Stimulated activated CD8-positive, alpha-beta memory T cell treated with anti-CD3 and anti-CD28 coated beads, Interleukin-4, amount 100 ng/mL, for 4 hours (primary cell): ENCODE measurements at regions not wholly inside any gene's neighbourhood (a gene's known extent, or its start where the extent isn't known, plus 50 kb on each side); places are given as distances from the start of the nearest gene placed in this dataset.
"Not testable (repeated sequence)": the region's sequence is repeated elsewhere in the genome, so short reads cannot be mapped to it uniquely, and the experiment has no call there.

Experiments
- DNase-seq, 2 donors: peaks; one replicate each; pipeline ENCODE4 v3.0.0-alpha.2; 2020; ENCODE audit warnings: low read depth in 2 of 2, low spot score in 1 of 2

DNA sequence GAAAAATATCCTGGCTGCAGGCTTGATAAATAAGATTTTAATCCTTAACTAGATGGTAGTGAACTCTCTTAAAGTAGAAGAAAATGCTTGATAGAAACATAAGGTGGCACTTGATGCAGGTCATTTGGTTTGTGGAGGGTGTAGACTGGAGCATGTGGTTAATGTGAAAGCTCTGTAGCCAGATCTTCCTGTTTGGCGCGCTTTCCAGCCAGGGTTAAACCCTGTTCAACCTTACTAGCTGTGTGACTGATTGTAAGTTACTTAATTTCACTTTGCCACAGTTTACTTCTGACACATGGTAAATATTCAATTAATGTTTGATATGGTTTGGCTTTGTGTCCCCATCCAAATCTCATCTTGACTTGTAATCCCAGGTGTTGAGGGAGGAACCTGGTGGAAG is 394.0 kb downstream of the REEP3 start:
- DNase-seq, result no peak

DNA sequence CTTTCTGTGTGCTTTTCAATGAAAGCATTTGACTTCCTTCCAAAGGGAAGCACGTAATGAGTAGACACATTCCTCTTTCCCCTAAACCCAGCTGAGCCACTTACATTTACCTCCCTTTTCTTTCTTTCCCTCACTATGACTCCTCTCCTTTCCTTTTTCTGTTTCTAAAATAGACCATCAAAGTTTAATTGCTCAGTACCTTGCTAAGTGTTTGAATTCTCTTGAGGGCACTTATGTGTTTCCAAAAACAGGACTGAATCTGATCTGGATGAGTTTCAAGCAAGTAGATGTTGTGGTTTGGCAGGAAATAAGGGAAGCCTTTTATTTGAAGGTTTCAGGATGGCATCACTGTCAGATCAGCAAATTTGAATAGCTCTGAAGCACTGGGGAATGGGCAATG is 396.2 kb downstream of the REEP3 start:
- no peak for DNase-seq

DNA sequence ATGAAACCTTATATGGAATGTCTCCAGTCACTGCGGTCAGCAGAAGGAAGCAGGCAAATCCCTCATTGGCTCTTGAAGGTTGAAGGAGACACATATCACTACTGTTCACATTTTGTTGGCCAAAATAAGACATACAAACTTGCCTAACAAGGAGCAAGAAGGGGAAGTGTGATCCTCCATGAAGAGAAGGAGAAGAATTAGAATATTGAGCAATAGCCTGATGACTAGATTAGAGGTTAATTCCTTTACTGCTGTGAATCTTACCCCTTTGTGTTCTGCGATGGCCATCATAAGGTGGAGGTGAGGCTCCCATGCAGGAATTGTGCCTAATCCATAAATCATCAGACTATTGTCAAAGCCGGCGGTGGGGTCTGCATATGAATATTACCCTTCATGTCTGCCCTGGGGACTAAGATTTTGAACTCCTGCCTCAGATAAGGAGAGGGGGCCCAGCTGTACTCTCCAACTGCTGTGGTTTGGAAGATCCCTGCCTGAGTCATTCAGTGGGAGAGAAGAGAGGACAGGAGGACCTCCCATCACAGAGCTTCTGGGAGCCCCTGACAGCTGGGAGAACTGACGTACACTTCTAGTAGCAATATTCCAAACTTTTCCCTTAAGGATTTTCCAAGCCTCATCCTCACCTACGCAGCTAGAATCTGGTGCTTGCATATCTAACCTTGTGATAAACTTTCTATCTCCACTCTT is 398.5 kb downstream of the REEP3 start:
- no peak for DNase-seq

DNA sequence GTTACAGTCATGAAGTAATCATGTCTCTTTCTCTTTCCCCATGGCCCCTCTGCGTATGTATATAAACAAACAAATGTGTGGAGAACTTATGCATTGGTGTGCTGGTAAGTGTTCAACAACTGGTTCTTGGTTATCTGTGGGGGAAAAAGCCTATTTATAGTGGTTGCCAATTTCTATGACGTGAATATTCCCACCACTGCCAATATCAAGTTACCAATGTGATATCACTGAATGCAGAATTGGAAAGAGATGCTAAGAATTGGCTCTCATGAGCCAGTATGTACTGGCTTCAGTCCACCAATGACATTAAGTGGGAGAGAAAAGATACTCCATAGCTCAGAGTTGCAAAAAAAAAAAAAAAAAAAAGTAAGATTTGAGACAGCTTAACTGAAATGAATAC is 399.7 kb downstream of the REEP3 start:
- no peak for DNase-seq

DNA sequence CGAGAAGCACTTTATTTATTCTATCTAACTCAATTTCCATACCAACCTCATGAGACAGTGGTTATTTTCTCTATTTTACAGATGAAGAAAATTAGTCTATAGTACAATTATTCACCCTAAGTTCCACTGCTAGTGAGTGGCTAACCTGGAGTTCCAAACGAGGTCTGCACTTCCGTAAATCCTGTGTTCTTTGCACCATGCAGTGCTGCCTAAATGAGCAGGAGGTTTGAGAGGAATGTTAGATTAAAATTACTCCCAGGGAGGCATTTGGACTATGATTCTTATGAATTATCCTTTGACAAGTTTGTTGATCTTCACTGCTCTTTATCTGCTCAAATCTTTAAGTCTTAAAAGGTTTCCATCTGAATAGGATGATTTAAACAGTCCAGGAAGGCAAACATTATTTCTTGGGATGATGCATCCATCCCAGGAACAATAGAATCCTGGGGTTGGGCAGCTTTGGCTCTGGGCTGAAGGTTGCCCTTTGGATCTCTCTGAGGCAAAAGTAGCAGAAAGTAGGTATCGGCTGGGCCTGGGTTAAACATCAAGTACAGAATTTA is 400.8 kb downstream of the REEP3 start:
- DNase-seq, result no peak

DNA sequence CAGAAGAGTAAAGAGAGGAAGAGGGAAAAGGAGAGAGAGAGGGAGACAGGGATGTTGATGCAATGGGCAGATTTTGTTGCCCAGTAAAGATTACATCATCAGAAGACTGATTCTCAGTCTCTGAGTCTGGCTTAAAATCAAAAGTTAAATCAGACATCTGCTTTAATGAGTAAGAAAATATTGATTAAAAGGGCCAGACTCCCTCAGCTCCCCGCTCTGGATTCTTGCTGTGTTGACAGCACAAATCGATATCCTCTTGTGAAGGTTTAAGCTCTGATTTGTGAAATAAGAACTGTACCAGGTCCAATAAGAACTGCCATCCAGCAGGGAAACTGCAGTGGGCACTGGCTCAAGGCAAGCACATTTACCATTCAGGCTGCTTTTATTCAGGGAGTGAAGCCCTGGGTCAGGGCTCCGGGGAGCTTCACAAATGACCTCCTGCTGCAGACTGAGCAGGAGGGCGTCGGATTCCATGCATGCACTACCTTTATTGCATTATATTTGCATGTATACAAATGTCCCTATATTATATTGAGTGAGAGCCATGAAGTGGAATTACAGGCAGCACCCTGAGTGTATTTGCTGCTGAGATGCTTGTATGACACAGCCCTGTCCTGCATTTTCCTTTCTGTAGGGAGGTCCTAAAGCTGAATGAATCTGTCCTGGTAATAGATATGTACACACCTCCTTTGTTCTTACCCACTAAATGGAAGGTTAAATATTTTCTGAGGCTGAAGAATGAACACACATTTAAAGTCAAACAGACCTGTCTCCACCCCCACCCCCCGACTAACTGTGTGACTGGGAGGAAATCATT is 401.5 kb downstream of the REEP3 start:
- no peak for DNase-seq

DNA sequence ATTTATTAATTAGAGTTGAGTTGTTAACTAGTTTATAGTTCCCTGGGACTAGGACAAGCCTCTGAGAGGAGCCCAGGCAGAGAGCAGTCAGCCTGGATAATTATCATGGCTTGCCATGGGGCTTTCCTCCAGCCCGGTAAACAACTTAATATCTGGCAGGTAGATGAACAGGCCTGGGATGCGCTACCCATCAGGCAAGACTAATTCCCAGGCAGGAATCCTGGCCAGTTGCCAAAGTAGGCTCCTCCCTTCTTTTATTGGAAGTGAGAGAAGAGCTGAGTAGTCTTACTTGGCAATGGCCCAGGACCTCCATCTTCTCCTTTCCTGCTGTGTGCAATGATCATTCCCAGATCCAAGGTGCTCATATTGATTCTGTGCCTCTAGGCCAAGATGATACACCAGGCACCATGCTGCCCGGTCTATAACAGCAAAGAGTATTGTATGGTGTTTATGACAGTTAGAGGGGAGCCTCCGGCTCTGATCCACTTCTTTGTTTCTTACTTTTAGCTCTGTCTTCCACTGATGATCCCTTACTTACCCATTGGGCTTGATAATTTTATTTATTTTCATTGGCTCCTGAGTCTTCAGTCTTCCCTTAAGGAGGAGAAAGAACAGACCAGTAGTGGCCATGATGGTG is 408.7 kb downstream of the REEP3 start:
- DNase-seq, result no peak

DNA sequence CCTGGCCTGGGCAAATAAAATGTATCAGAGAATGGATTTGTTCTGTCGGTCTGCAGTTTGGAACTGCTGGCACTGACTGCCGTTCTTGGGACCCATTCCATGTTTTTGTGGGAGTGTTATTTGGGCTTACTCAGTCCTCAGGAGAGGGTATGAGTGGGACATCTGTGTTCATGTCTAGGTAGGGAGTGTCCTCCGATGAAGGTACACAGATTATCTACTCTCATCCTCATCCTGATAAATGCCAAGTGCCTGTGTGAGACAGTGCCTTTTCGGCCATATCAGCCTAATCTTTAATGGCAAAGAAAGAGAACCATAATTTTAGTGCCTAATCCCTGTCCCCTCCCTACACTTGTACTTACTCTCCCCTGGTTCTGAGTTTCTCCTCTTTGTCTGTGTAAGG is 409.4 kb downstream of the REEP3 start:
- no peak for DNase-seq

DNA sequence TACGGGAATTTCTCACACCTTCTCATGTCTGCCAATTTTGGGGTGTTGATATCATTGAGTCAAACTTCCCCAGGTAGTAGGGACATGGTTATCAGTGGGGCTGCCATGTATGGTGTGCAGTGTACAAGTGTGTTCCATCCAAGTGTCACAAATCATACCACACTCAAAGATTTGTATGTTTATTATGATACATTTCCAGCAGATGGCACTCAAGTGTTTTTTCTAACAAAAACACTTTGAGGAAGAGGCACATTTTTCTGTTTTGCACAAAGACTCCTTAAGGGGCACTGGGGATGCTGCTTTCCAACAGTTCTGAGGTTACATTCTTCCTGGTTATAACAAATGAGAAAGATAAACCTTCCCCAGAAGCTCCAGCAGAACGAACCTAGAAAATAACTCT is 414.5 kb downstream of the REEP3 start:
- DNase-seq, result no peak

DNA sequence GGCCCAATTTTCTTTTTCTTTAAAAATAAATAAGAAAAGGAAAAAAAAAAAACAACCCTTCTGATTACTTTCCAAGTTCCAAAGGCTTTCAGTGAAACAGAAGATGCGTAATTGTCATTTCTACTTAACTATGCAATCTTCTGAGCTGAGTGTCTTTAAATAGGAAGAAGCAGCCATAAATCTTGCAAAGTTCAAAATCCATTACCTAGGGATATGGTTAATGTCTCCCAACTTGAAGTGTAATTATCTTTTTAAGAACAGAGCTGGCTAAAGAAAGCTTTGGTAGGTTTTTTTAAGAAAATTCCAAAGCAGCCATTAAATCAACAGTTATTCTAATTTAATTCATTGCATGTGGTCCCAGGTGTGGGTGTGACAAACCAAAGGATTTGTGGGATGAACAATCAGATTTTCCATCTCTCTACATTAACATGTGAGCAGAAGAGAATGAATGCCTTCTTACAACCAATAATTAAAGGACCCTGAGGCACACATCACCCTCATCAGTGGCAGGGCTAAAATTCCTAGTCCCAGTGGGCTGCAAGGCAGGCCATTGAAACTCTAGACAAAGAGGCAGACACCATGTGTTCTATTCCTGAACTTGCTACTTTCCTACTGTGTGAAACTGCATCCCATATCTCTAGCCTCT is 419.2 kb downstream of the REEP3 start:
- no peak for DNase-seq

DNA sequence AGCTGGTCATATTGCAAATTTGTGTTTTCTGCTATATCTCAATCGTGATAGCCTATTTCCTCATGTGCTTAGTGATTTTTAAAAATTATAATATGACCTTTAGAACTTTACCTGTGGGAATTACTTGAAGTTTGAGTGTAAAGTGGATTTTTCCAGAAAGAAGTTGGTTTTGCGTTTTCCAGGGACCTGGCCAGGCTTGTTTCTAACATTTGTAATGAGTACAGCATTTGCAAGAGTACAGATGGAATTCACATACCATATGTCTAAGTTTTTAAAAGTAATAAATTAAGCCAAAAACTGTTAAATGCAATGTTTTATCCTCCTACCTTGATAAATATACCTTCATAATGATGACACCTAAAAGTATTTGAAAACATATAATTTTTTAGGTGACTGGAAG is 443.2 kb downstream of the REEP3 start:
- no peak for DNase-seq

DNA sequence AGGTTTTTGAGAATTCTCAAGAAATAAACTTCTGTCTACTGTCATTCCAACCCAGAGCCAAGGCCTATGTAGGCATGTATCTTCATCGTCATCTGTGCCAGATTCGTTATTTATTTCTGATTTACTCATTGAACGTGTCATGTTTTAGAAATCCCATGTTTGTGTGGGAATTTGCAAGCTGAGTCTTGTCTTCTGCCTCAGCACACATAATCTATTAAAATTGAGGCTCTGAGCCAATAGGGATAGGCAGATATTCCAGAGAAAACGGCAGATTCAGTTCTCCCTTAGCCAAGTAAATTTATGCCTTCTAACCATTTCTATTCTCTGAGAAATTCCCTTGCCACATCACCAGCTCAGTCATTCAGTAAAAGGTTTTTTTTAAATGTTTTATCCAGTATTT is 444.6 kb downstream of the REEP3 start:
- no peak for DNase-seq

DNA sequence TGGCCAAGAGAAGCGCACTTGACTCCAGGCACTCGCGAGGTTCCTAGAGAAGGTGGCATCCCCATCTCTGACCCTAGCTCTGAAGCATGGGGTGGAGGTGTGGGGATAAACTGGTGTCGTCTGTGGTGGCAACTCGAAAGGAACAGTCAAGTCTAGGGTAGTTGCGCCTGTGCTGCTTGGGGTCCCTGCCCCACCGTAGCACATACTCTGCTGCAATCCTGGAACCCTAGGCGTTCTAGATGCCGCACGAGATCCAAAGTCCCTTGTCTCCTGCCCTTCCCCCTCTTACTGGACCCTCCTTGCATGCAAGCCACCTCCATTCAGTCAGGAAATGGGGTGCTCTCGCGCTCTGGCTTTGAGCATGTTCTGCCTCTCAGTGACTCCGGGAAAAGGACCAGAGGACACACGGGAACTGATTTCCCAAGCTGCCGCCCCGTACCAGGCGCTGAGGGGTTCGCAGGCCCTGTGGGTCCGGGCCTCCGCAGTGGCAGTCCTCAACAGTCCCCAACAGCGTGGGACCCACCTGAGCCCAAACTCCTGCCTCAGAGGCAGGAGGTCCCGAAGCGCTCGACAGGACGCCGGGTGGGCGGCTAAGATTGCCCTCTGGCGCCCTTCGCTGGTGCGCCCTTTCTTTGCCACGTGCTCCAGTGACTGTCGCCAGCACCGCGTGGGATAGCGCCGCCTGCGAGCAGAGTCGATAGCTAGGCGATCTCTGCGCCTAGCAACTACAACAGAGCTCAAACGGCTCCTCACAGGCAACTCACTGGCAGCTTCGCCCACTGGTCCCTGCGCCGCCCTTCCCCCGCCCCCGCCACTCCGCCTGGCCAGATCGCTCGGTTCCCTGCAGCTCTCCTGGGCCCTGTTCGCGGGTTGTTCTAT is 452.0 kb downstream of the REEP3 start:
- DNase-seq, result no peak

DNA sequence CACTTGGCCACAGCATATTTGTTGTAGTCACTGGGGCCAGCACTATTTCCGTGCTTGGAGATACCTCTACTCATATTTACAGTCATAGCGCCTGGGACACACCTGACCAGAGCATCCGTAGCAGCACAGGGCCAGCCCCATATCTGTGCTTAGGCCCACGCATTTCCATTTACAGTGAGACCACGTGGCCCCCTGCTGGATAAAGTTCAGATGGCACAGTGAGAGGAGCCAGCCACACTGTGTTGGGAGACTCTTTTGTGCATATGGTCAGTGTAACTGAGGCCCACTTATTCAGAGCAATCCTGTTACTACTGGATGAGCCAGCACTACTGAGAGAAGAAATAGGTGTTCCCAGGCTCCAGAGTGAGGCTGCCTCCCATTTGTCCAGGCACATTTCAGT is 455.3 kb downstream of the REEP3 start:
- no peak for DNase-seq

DNA sequence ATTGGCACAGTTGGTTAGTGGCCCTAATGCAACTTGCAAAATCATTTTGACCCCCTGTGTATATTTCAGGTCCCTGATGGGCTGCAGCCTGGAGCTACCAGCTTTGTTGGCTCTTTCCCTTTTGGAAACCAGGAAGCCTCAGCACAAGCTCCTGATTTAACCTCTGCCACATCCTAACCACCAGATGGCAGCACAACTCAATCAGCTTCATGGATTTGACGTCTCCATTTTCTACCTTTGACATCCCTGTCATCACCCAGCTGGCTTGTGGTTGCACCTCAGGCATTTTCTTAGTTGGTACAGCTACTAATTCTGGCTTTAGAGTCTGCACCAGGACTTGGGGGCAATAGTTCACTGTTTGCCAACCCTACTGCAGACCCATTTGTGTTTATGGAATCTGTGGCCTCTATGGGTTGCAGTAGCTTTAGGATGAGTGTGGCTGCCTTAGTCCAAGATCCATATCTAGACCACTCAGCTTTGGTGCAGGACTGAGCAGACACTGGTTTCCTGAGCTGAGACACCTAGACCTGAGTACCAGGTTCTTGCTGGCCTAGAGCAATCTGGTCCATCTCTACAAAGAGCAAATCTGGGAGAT is 456.2 kb downstream of the REEP3 start:
- no peak for DNase-seq

DNA sequence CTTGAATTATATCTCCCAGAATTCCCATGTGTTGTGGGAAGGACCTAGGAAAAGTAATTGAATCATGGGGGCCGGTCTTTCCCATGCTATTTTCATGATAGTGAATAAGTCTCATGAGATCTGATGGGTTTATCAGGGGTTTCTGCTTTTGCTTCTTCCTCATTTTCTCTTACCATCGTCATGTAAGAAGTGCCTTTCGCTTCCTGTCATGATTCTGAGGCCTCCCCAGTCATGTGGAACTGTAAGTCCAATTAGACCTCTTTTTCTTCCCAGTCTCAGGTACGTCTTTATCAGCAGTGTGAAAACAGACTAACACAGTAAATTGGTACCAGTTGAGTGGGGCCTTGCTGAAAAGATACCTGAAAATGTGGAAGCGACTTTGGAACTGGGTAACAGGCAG is 459.7 kb downstream of the REEP3 start:
- DNase-seq, result not testable (repeated sequence)

DNA sequence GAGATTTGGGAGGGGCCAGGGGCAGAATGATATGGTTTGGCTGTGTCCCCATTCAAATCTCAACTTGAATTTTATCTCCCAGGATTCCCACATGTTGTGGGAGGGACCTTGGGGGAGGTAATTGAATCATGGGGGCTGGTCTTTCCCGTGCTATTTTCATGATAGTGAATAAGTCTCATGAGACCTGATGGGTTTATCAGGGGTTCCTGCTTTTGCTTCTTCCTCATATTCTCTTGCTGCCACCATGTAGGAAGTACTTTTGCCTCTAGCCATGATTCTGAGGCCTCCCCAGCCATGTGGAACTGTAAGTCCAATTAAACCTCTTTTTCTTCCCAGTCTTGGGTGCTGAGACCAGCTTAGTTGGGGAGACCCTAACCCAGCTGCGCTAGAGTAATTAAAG is 462.9 kb downstream of the REEP3 start:
- DNase-seq, result not testable (repeated sequence)

DNA sequence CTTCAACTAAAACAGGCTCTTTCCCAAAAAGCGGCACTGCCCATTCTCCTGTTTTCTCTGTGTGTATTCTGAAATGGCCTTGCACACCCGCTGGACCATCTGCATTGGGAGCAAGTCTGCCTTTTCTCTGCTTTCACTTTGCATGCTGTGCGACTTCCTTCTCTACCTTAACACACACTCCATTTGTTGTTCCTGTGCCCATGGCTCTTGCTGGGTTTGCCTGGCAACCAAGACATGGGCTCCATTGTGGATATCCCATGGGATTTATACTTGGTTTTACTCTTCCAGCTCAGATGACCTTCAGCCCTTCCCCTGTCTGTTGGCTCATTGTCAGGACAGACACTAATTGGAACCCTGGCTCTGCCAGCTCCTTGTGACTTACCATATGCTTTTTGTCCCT is 465.3 kb downstream of the REEP3 start:
- DNase-seq, result no peak

DNA sequence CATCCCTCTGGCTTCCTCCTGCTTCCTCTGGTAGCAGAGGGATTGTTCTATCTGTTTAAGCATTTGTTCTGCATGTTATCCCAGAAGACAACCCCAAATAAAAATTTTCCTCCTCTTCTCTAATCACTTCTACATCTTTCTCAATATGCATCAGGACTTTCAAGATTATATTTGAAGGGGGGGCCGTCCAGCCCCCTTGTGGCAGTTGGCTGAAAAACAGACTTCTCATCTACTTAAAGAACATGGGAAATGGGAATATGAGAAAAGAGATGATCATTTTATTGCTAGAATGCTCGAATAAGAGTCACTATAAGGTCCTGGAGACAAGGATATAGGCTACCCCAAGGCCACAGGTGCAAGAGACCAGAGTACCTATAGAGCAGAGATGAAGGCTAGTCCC is 466.0 kb downstream of the REEP3 start:
- no peak for DNase-seq

DNA sequence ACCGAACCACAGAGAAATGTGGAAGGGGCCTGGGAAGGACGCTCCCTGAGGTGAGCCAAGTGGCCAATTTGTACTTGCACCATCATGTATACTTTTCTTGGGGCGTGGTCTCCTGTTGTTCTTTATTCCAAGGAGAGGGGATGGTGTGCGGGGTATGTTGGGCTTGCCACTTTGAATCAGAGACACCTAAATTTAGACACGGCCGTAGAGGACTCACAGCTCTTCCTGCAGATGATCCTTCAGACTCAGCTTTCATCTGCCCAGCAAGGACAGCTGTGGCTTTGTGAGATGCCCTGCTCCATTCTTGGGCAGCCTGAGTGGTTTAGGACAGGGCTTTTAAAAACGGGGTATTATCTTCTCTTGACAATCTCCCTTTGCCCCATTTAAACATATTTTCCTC is 473.2 kb downstream of the REEP3 start:
- DNase-seq, result no peak
